Ishikawa (cell line): ENCODE measurements at regions not wholly inside any gene's neighbourhood (a gene's known extent, or its start where the extent isn't known, plus 50 kb on each side); places are given as distances from the start of the nearest gene placed in this dataset.

Experiments
- CEBPB ChIP-seq: IDR thresholded peaks from 2 replicates; pipeline ENCODE4 v1.6.1; 2012
- CREB1 ChIP-seq: IDR thresholded peaks from 2 replicates; pipeline ENCODE4 v1.6.1; 2012; ENCODE audit warnings: low read depth
- EP300 ChIP-seq: IDR thresholded peaks from 2 replicates; pipeline ENCODE4 v1.6.1; 2012; ENCODE audit warnings: borderline replicate concordance
- FOXM1 ChIP-seq: IDR thresholded peaks from 2 replicates; pipeline ENCODE4 v1.6.1; 2012; ENCODE audit warnings: low read depth, borderline replicate concordance
- RAD21 ChIP-seq: IDR thresholded peaks from 2 replicates; pipeline ENCODE4 v1.6.1; 2012; ENCODE audit warnings: low read depth
- TAF1 ChIP-seq: IDR thresholded peaks from 2 replicates; pipeline ENCODE4 v1.6.1; 2012; ENCODE audit warnings: low read depth, mild to moderate bottlenecking
- YY1 ChIP-seq: IDR thresholded peaks from 2 replicates; pipeline ENCODE4 v1.6.1; 2012; ENCODE audit warnings: low read depth
- TF ChIP-seq, protein P1 (sequence below): IDR thresholded peaks from 2 replicates; pipeline ENCODE4 v1.6.1; 2012
- TF ChIP-seq, protein P2 (sequence below): IDR thresholded peaks from 2 replicates; pipeline ENCODE4 v1.6.1; 2012; ENCODE audit warnings: low read depth, mild to moderate bottlenecking
- TF ChIP-seq, protein P3 (sequence below): IDR thresholded peaks from 2 replicates; pipeline ENCODE4 v1.6.1; 2012

DNA sequence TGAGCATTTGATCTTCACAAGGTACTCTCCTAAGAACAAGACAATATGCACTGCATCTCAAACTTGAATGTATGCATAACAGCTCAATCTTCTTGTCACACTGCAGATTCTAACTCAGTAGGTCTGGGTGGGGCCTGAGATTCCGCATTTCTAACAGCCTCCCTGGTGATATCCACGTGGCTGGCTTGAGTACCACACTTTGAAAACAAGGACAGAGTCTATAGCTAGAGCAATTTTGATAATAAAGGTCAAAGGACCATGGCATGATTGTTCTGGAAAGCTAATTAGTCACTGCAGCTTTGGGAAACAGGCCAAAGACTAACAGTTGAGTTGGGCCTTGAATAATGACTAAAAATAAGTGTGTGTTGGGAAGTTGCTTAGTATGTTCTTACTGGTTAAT lies 213.3 kb downstream of the GBA3 start:
- no peak for TF ChIP-seq CREB1
- TF ChIP-seq RAD21 = no peak
- no peak for TF ChIP-seq CEBPB
- TF ChIP-seq, protein P1, sequence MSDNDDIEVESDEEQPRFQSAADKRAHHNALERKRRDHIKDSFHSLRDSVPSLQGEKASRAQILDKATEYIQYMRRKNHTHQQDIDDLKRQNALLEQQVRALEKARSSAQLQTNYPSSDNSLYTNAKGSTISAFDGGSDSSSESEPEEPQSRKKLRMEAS = no peak
- TF ChIP-seq FOXM1 = no peak
- TF ChIP-seq, protein P2, sequence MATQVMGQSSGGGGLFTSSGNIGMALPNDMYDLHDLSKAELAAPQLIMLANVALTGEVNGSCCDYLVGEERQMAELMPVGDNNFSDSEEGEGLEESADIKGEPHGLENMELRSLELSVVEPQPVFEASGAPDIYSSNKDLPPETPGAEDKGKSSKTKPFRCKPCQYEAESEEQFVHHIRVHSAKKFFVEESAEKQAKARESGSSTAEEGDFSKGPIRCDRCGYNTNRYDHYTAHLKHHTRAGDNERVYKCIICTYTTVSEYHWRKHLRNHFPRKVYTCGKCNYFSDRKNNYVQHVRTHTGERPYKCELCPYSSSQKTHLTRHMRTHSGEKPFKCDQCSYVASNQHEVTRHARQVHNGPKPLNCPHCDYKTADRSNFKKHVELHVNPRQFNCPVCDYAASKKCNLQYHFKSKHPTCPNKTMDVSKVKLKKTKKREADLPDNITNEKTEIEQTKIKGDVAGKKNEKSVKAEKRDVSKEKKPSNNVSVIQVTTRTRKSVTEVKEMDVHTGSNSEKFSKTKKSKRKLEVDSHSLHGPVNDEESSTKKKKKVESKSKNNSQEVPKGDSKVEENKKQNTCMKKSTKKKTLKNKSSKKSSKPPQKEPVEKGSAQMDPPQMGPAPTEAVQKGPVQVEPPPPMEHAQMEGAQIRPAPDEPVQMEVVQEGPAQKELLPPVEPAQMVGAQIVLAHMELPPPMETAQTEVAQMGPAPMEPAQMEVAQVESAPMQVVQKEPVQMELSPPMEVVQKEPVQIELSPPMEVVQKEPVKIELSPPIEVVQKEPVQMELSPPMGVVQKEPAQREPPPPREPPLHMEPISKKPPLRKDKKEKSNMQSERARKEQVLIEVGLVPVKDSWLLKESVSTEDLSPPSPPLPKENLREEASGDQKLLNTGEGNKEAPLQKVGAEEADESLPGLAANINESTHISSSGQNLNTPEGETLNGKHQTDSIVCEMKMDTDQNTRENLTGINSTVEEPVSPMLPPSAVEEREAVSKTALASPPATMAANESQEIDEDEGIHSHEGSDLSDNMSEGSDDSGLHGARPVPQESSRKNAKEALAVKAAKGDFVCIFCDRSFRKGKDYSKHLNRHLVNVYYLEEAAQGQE = no peak
- TF ChIP-seq EP300 = no peak
- TF ChIP-seq TAF1 = no peak
- TF ChIP-seq, protein P3, sequence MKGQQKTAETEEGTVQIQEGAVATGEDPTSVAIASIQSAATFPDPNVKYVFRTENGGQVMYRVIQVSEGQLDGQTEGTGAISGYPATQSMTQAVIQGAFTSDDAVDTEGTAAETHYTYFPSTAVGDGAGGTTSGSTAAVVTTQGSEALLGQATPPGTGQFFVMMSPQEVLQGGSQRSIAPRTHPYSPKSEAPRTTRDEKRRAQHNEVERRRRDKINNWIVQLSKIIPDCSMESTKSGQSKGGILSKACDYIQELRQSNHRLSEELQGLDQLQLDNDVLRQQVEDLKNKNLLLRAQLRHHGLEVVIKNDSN = no peak
- TF ChIP-seq YY1 = no peak
